ENCODE measurements at regions not wholly inside any gene's neighbourhood (a gene's known extent, or its start where the extent isn't known, plus 50 kb on each side); places are given as distances from the start of the nearest gene placed in this dataset.

DNA sequence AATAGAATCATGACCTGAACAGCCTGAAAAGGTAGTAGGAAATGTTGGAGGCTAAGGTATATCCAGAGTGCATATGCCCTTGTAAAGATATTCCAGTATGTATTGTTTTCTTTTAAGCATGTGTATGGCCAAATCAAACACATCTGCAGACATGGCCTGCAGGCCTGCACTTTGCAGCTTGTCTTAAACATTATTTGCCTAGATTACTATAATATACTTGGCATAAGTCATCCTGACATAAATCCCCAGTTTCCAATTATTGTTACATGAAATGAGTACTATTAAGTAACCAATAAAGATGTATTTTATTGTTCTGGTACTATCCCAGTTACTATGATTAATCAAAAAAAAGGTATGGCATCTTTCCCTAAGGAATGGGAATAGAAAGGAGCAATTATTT, 169.1 kb upstream of the PTBP2 start:
- TF ChIP-seq CTCF (IDR thresholded peaks at IDR 0.05; ENCODE audit: insufficient read depth, missing control alignments): no peak
- DNase-seq (ENCODE audit: insufficient read length, low spot score) (no peak), FAIRE-seq (no peak)

DNA sequence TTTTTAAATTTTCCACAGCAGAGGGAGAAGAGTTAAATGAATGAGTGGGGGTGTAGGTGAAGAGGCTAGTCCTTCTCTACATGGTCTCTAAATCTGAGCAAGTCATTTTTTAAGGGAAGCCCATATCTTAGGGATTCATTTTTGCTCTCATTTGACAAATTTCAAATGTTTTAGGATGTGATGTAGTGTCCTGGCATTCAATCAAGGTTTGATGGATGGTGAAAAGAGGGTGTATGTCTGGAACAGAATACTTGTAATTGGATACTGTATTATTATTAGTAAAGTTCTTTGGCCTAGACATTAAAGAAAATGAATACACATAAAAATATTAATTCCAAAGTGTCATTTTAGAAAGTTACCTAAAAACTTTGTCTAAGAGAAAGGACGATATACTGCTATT, 167.8 kb upstream of the PTBP2 start:
- TF ChIP-seq CTCF (IDR thresholded peaks at IDR 0.05; ENCODE audit: insufficient read depth, missing control alignments): no peak
- DNase-seq (ENCODE audit: insufficient read length, low spot score) (no peak), FAIRE-seq (no peak)

DNA sequence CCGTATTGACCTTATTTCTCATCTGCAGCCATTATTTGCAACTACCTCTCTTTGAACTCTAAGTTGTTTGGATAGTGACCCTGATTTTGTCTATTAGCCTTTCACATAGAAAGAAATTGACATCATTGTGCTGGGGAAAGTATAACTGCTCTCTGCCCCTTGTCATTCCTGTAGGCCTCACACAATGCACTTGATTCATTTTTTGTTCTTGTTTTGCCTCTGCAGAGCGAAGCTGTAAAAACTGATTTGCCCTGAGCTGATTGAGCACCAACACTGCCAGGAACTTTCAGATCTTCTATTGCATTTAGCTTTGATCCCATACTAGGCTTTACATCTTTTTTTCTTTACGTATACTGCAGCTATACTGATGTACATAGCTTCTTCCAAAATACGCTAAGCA, 167.2 kb upstream of the PTBP2 start:
- FAIRE-seq: no peak
- TF ChIP-seq CTCF (IDR thresholded peaks at IDR 0.05; ENCODE audit: insufficient read depth, missing control alignments): no peak
- no peak for DNase-seq (ENCODE audit: insufficient read length, low spot score)

DNA sequence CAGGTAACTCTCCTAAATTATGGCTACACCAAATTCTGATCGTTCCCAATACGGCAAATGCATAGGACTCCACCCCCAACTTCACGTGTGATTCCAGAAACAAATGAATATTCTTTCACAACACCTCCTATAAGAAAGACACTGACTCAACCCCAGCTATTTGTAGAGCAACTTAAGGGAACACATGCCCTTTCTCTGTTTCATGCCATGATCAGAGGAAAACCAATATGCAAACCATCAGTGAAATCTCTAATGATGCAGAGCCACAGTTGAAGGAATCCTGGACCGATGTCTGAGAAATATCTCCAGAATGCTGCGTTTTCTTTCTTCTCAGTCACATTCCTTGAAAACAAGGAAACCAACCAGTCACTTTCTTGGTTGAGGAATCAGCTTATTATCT, 164.2 kb upstream of the PTBP2 start:
- no peak for TF ChIP-seq CTCF (IDR thresholded peaks at IDR 0.05; ENCODE audit: insufficient read depth, missing control alignments)
- FAIRE-seq (no peak), DNase-seq (ENCODE audit: insufficient read length, low spot score) (no peak)

DNA sequence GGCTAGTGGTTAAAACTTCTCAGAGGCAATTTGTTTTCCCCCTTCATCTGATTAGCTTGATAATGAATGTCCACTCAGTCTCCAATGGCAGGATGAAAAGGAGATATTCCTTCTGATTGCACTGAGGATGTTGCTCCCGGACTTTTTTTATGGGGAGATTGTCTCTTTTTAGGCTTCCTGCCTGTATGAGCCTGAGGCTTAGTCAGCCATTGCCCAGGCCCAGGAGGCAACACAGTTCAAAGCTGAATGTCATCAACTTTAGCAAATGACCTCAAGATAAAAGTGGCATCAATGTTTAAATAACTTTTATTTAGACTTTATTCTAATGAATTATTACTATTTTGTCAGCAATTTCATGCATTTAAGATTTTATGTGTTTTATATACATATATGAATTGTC, 162.9 kb upstream of the PTBP2 start:
- DNase-seq (ENCODE audit: insufficient read length, low spot score) (no peak), FAIRE-seq (no peak)
- no peak for TF ChIP-seq CTCF (IDR thresholded peaks at IDR 0.05; ENCODE audit: insufficient read depth, missing control alignments)

GRCh38 chr1:96559181-96559580, 162.4 kb upstream of the PTBP2 start:
- FAIRE-seq (no peak), DNase-seq (ENCODE audit: insufficient read length, low spot score) (no peak)
- TF ChIP-seq CTCF (IDR thresholded peaks at IDR 0.05; ENCODE audit: insufficient read depth, missing control alignments): no peak

DNA sequence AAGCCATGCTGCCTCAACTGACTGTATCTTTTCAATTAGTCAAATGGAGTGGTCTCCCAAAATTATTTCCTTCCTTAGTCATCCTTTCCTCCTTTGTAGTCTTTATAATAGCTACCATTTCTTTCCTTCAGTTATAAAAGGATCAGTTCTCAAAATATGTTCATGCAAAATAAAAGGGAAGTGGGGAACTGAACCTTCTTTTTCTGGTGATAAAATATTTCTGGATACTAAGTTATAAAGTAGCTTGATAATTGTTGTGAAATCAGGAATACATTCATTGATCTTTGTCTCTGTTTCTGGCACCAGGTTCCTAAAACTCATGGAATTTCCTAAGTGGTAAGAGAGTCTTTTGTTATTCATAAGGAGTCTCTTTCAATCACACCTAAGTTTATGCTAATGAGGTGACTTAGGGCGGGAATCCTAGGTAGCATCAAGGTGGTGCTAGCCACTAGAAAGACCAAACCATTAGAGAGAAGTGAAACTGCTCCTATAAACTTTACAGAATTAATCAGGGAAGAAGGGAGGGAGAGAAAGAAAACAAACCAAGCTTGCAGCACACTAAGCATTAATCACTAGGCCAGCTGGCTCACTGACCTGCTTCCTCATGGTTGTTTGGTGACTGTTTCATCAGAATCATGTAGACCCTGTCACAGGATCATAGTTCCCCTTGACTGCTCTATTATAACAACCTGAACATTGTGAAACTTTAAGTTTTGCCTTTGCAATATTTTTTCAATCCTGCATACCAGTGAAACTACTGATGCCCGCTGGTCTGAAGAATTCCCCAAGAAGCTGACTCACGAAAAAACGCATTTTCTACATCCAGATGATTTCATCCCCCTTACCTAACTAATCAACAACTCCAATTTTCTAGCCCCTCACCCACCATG, 161.6 kb upstream of the PTBP2 start:
- FAIRE-seq: no peak
- no peak for DNase-seq (ENCODE audit: insufficient read length, low spot score)
- TF ChIP-seq CTCF (IDR thresholded peaks at IDR 0.05; ENCODE audit: insufficient read depth, missing control alignments): no peak

Data from D721Med (cell line).